ENCODE measurements at regions not wholly inside any gene's neighbourhood (a gene's known extent, or its start where the extent isn't known, plus 50 kb on each side); places are given as distances from the start of the nearest gene placed in this dataset.
A peak's percentile ranks its signal among the peaks of the same experiment; 100 is the strongest.

GRCh38 chr22:27540656-27541396 is 260.7 kb downstream of the MN1 start:
- no peak for DNase-seq (ENCODE audit: low spot score)

GRCh38 chr22:27541836-27542235 is 259.7 kb downstream of the MN1 start:
- no peak for DNase-seq (ENCODE audit: low spot score)

GRCh38 chr22:27542602-27543001 is 259.0 kb downstream of the MN1 start:
- no peak for DNase-seq (ENCODE audit: low spot score)

DNA sequence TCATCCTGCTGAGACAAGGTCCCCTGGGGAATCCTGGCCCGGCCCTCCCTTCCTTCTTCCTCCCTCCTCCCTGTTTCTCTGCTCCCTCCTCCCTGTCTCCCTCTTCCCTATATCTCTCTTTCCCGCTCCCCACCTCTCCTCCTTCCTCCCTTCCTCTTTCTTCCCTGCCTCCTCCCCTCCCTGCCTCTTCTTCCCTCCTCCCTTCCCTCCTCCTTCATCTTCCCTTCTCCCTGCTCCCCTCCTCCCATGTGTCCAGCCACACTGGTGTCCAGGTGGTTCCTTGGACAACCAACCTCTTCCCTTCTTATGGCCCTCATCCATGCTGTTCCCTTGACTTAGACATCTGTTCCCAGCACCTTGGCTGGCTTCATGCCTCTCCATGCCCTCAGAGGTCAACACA is 258.1 kb downstream of the MN1 start:
- no peak for DNase-seq (ENCODE audit: low spot score)

DNA sequence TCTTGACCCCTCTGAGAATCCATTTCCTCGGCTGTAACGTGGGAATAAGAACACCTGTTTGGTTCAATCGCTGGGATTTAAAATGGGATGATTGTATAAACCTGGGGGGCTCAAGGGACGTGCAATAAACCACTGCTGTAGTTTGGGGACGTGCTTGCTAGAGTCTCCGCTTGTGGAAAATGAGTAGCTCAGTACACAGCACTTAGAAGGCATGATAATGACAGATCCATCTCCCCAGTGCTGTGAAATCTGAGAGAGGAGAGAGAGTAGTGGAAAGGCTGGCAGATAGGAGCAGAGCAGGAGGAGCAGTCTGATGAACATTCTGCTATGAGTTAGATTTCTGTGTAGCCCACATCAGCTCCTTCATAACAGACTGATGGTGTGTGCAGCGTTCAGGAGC is 256.5 kb downstream of the MN1 start:
- no peak for DNase-seq (ENCODE audit: low spot score)

GRCh38 chr22:27546157-27546935 is 255.2 kb downstream of the MN1 start:
- no peak for DNase-seq (ENCODE audit: low spot score)

DNA sequence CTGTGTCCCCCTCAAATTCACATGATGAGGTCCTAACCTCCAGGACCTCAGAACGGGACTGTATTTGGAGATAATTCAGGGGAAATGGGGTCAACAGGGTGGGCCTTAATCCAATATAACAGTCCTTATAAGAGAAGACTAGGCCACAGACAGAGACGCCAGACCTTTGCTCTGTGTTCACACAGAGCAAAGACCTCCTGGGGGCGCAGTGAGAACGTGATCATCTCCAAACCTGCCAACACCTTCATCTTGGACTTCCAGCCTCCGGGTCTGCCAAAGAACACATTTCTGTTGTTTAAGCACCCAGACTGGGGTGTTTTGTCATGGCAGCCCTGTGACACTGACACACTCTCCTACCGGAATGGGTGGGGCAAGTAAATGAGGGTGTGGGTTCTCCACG is 250.2 kb downstream of the MN1 start:
- no peak for DNase-seq (ENCODE audit: low spot score)

GRCh38 chr22:27552176-27552575 is 249.4 kb downstream of the MN1 start:
- DNase-seq (ENCODE audit: low spot score): no peak

GRCh38 chr22:27552863-27553262 is 248.7 kb downstream of the MN1 start:
- no peak for DNase-seq (ENCODE audit: low spot score)

- no peak for DNase-seq (ENCODE audit: low spot score)
Observed at GRCh38 chr22:27554106-27554811, 247.3 kb downstream of the MN1 start.

DNA sequence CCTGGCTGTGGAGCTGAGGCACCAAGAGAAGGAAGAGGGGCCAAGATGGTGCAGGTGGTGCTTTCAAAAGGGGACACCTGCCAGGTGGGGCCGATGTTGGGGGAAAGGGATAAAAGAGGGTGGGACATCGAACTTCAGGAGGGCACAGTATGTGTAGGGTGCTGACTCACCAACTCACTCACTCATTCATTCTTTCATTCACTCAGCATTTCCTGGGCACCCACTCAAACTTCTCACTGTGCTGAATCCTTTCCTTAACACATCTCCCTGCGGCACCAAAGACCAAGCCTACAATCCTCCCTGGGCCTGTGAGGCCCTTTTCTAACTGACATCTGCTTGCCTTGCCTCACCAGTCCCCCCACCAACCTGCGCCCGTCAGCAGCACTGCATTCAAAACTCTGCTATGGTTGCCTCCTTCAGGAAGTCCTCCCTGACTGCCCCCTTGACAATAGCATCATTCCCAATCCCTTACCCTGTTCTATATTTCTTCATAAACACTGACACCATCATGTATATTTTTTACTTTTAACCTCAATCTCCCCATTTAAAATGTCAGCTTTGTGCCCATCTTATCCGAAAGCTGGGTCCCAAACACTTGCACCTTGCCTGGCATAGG is 246.6 kb downstream of the MN1 start:
- DNase-seq (ENCODE audit: low spot score): no peak

GRCh38 chr22:27556371-27556770 is 245.2 kb downstream of the MN1 start:
- DNase-seq (ENCODE audit: low spot score): no peak

GRCh38 chr22:27557286-27558008 is 244.1 kb downstream of the MN1 start:
- peak; percentile 4 for DNase-seq (ENCODE audit: low spot score)

- DNase-seq (ENCODE audit: low spot score): no peak
Observed at GRCh38 chr22:27558658-27559371, 242.7 kb downstream of the MN1 start.

GRCh38 chr22:27560781-27561180 is 240.8 kb downstream of the MN1 start:
- no peak for DNase-seq (ENCODE audit: low spot score)

DNA sequence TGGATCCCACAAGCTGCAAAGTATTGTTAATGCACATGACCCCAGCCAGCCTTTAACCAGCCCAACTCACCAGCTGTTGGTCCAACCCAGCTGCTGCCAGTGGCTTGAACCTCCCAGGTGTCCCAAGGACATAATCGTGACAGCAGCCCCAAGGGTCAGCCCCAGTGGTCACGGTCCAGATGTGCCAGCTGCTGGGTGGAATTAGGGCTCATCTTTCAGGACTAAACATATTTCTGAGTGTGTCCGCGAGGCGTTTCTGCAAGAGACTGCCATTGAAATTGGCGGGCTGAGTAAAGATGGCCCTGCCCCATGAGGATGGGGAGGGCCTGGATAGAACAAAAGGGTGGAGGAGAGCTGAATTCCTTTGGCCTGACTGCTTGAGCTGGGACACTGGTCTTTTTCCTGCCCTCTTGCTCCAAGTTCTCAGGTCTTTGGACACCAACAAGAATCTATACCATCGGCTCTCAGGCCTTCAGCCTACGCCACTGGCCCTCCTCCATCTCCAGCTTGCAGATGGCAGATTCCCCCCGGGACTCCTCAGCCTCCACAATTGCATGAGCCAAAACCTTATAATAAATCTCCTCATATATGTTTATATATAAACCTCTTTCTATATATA is 240.2 kb downstream of the MN1 start:
- DNase-seq (ENCODE audit: low spot score): no peak

GRCh38 chr22:27564806-27565205 is 236.8 kb downstream of the MN1 start:
- no peak for DNase-seq (ENCODE audit: low spot score)

- DNase-seq (ENCODE audit: low spot score): no peak
Observed at GRCh38 chr22:27566602-27567001, 235.0 kb downstream of the MN1 start.

DNA sequence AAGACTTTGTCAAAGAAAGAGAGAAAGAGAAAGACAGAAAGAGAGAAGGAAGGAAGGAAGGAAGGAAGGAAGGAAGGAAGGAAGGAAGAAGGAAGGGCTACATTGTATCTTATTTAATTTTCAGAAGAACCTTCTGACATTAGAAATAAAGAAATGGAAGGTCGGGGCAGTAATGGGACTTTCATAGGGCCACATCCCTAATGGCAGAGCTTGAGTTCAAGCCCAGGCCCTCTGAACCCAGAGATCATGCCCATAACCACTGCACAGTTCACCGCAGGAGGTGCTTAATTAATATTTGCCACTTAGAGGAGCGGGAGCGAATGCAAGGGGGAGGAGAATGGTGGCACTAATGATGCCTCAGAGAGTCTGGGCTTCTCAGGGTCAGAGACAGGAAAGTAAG is 233.3 kb downstream of the MN1 start:
- DNase-seq (ENCODE audit: low spot score): no peak

- DNase-seq (ENCODE audit: low spot score): no peak
Observed at GRCh38 chr22:27571463-27572277, 229.9 kb downstream of the MN1 start.

Measured in hematopoietic multipotent progenitor cell treated with erythropoietin and hydrocortisone succinate and interleukin-3 and kit ligand, for 15 days (in vitro differentiated cells).